SK-N-DZ (cell line): ENCODE measurements at regions not wholly inside any gene's neighbourhood (a gene's known extent, or its start where the extent isn't known, plus 50 kb on each side); places are given as distances from the start of the nearest gene placed in this dataset.

ENCODE experiments used
- DNase-seq: peaks from one replicate; pipeline ENCODE4 v3.0.0-alpha.2; 2015; ENCODE audit warnings: low spot score

GRCh38 chr19:5507065-5507909 is 52.1 kb downstream of the ZNRF4 start:
- peak; percentile 47 for DNase-seq
